ENCODE measurements at regions not wholly inside any gene's neighbourhood (a gene's known extent, or its start where the extent isn't known, plus 50 kb on each side); places are given as distances from the start of the nearest gene placed in this dataset.

- CTCF ChIA-PET (ENCODE audit: low intra/inter-chr PET ratio, low total read pairs), result no interaction called here
- Histone ChIP-seq H3K79me2 (ENCODE audit: insufficient read depth, low read length) (no peaks in the 10 kb centered on the region), H3K4me1 (ENCODE audit: insufficient read depth, low read length) (no peaks in the 10 kb centered on the region), H3K4me2 (ENCODE audit: low read depth, low read length) (no peak overlapping the region), H3K36me3 (replicated peaks in 1 of 2; ENCODE audit: control insufficient read depth in 1 of 2, insufficient read depth in 2 of 2, low read length in 2 of 2) (no peaks in the 10 kb centered on the region), H3K27ac (ENCODE audit: extremely low read length, insufficient read depth, low read length) (no peak overlapping the region), H3K27me3 (ENCODE audit: control insufficient read depth in 1 of 2, insufficient read depth in 2 of 2, low read length in 2 of 2) (no peaks in the 10 kb centered on the region), H3K4me3 (replicated peaks in 1 of 3; ENCODE audit: insufficient read depth in 1 of 3, low read depth in 2 of 3, low read length in 3 of 3) (no peak overlapping the region), H4K20me1 (ENCODE audit: insufficient read depth, low read length) (no peaks in the 10 kb centered on the region), H3K9ac (ENCODE audit: insufficient read depth, low read depth, low read length) (no peak overlapping the region), H3K9me3 (ENCODE audit: low read length) (no peaks in the 10 kb centered on the region), H2AFZ (ENCODE audit: low read length) (no peak overlapping the region)
- whole genome bisulfite sequencing (ENCODE audit: low lambda C conversion rate), result 40% methylated on average over 5 of the region's 5 CpGs
- TF ChIP-seq, protein P1, sequence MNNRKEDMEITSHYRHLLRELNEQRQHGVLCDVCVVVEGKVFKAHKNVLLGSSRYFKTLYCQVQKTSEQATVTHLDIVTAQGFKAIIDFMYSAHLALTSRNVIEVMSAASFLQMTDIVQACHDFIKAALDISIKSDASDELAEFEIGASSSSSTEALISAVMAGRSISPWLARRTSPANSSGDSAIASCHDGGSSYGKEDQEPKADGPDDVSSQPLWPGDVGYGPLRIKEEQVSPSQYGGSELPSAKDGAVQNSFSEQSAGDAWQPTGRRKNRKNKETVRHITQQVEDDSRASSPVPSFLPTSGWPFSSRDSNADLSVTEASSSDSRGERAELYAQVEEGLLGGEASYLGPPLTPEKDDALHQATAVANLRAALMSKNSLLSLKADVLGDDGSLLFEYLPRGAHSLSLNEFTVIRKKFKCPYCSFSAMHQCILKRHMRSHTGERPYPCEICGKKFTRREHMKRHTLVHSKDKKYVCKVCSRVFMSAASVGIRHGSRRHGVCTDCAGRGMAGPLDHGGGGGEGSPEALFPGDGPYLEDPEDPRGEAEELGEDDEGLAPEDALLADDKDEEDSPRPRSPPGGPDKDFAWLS (CRISPR knock-in tag; IDR thresholded peaks at IDR 0.05; ENCODE audit: borderline replicate concordance), result no peak
- FAIRE-seq, result no peak
- intact Hi-C loops (cut with micrococcal nuclease; ENCODE audit: unreplicated experiment), result no loop called here
- DNase-seq (ENCODE audit: low spot score), result no peak
- POLR2A ChIA-PET, result no interaction called here
- in situ Hi-C loops (cut with HindIII; ENCODE audit: extremely low pct_ligation_motif_present, low pct_unique_long_range_greater_than_20kb), result no loop called here
- ATAC-seq, result no peak
- no TSS peak for BruUV-seq (replicated peaks)
Observed at GRCh38 chr2:217090024-217090473, 230.2 kb upstream of the TNP1 start.

DNA sequence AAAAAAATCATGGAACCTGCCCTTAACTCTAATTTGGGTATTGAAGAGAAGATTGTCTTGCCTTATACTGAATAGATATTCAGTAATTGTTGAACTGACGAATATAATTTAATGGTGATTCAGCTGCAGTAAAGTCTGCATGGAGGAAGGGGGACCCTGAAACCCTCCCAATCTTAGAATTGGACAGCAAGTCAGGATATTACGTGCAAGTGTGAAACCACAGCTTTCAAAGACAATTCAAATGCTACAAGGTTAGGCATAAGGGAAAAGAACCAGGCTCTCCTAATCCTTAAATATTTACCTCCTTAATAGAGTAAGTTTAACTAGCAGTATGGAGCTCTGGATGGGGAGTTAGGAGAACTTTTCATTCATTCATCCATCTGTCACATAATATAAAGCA, 226.9 kb upstream of the TNP1 start:
- Histone ChIP-seq H3K4me3 (replicated peaks in 1 of 3; ENCODE audit: insufficient read depth in 1 of 3, low read depth in 2 of 3, low read length in 3 of 3) (no peak overlapping the region), H3K79me2 (ENCODE audit: insufficient read depth, low read length) (no peaks in the 10 kb centered on the region), H2AFZ (ENCODE audit: low read length) (no peak overlapping the region), H3K27me3 (ENCODE audit: control insufficient read depth in 1 of 2, insufficient read depth in 2 of 2, low read length in 2 of 2) (peaks cover 0 to 4% of the 10 kb centered on the region in 2 experiments; a peak in 1 of 5 replicates), H3K27ac (ENCODE audit: extremely low read length, insufficient read depth, low read length) (no peak overlapping the region), H3K4me1 (ENCODE audit: insufficient read depth, low read length) (no peaks in the 10 kb centered on the region), H3K36me3 (replicated peaks in 1 of 2; ENCODE audit: control insufficient read depth in 1 of 2, insufficient read depth in 2 of 2, low read length in 2 of 2) (no peaks in the 10 kb centered on the region), H3K9ac (ENCODE audit: insufficient read depth, low read depth, low read length) (no peak overlapping the region), H3K9me3 (ENCODE audit: low read length) (no peaks in the 10 kb centered on the region), H4K20me1 (ENCODE audit: insufficient read depth, low read length) (no peaks in the 10 kb centered on the region), H3K4me2 (ENCODE audit: low read depth, low read length) (no peak overlapping the region)
- no peak for DNase-seq (ENCODE audit: low spot score)
- no TSS peak for BruUV-seq (replicated peaks)
- intact Hi-C loops (cut with micrococcal nuclease; ENCODE audit: unreplicated experiment), result no loop called here
- CTCF ChIA-PET (ENCODE audit: low intra/inter-chr PET ratio, low total read pairs), result no interaction called here
- in situ Hi-C loops (cut with HindIII; ENCODE audit: extremely low pct_ligation_motif_present, low pct_unique_long_range_greater_than_20kb), result no loop called here
- no peak for FAIRE-seq
- WGBS (ENCODE audit: low lambda C conversion rate), result 2% methylated on average over 2 of the region's 2 CpGs
- no peak for TF ChIP-seq ZNF292 (CRISPR knock-in tag; IDR thresholded peaks at IDR 0.05; ENCODE audit: borderline replicate concordance, low read depth)
- TF ChIP-seq, protein P2, sequence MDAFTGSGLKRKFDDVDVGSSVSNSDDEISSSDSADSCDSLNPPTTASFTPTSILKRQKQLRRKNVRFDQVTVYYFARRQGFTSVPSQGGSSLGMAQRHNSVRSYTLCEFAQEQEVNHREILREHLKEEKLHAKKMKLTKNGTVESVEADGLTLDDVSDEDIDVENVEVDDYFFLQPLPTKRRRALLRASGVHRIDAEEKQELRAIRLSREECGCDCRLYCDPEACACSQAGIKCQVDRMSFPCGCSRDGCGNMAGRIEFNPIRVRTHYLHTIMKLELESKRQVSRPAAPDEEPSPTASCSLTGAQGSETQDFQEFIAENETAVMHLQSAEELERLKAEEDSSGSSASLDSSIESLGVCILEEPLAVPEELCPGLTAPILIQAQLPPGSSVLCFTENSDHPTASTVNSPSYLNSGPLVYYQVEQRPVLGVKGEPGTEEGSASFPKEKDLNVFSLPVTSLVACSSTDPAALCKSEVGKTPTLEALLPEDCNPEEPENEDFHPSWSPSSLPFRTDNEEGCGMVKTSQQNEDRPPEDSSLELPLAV (CRISPR knock-in tag; conservative IDR thresholded peaks at IDR 0.05; ENCODE audit: low read depth), result no peak
- TF ChIP-seq SP5 (CRISPR knock-in tag; IDR thresholded peaks at IDR 0.05; ENCODE audit: borderline replicate concordance, low read depth), result no peak
- no peak for TF ChIP-seq PCBP2 (optimal IDR thresholded peaks at IDR 0.05; ENCODE audit: low read depth, low read length, poor library complexity, severe bottlenecking)
- no peak for TF ChIP-seq ATF2 (CRISPR knock-in tag; IDR thresholded peaks at IDR 0.05)
- TF ChIP-seq ZNF17 (CRISPR knock-in tag; IDR thresholded peaks at IDR 0.05), result no peak
- no peak for TF ChIP-seq ZNF564 (CRISPR knock-in tag; IDR thresholded peaks at IDR 0.05)
- no peak for TF ChIP-seq ZNF124 (CRISPR knock-in tag; IDR thresholded peaks at IDR 0.05)
- no peak for TF ChIP-seq RNF2 (conservative IDR thresholded peaks at IDR 0.05; ENCODE audit: low read depth)
- no peak for TF ChIP-seq ZNF207 (IDR thresholded peaks at IDR 0.05; ENCODE audit: borderline replicate concordance)
- TF ChIP-seq REPIN1 (CRISPR knock-in tag; IDR thresholded peaks at IDR 0.05; ENCODE audit: borderline replicate concordance, low read depth), result no peak
- no peak for TF ChIP-seq DR1 (CRISPR knock-in tag; IDR thresholded peaks at IDR 0.05)
- TF ChIP-seq ZNF660 (CRISPR knock-in tag; IDR thresholded peaks at IDR 0.05; ENCODE audit: borderline replicate concordance, low read depth), result no peak
- TF ChIP-seq ZNF143 (CRISPR knock-in tag; IDR thresholded peaks at IDR 0.05), result no peak
- no peak for ATAC-seq
- POLR2A ChIA-PET, result no interaction called here
